Chondrocyte (in vitro differentiated cells): ENCODE measurements at regions not wholly inside any gene's neighbourhood (a gene's known extent, or its start where the extent isn't known, plus 50 kb on each side); places are given as distances from the start of the nearest gene placed in this dataset.
A peak's percentile ranks its signal among the peaks of the same experiment; 100 is the strongest.

Experiments
- DNase-seq: peaks from one replicate; pipeline ENCODE4 v3.0.0; 2021; ENCODE audit warnings: mixed read lengths, low spot score
- H3K27ac Mint-ChIP-seq: one replicate; pipeline ENCODE4 v1.8.0; 2021; ENCODE audit warnings: mild to moderate bottlenecking, moderate library complexity, mixed read lengths; ENCODE audit not compliant: unreplicated experiment
- H3K27me3 Mint-ChIP-seq: 2 replicates; pipeline ENCODE4 v1.8.0; 2021; ENCODE audit warnings: low read depth, mixed read lengths
- H3K36me3 Mint-ChIP-seq: 2 replicates; pipeline ENCODE4 v1.8.0; 2021; ENCODE audit warnings: low read depth, mixed read lengths
- H3K4me1 Mint-ChIP-seq: 2 replicates; pipeline ENCODE4 v1.8.0; 2021; ENCODE audit warnings: low read depth, mild to moderate bottlenecking, mixed read lengths
- H3K4me3 Mint-ChIP-seq: one replicate; pipeline ENCODE4 v1.8.0; 2021; ENCODE audit warnings: mild to moderate bottlenecking, moderate library complexity, mixed read lengths; ENCODE audit not compliant: unreplicated experiment
- H3K9me3 Mint-ChIP-seq: 2 replicates; pipeline ENCODE4 v1.8.0; 2021; ENCODE audit warnings: low read depth, mixed read lengths
- CTCF ChIP-seq: fragments of 200-600 bp; sonication (generic); IDR thresholded peaks from 2 replicates; pipeline ENCODE4 v1.5.0; 2021; ENCODE audit warnings: antibody characterized with exemption, mild to moderate bottlenecking, moderate library complexity

GRCh38 chr5:2511706-2512105, 239.8 kb downstream of the IRX2 start:
- peaks cover 17% of the 10 kb centered on the region for H3K9me3 Mint-ChIP-seq
- no peak overlapping the region for H3K27ac Mint-ChIP-seq
- no peaks in the 10 kb centered on the region for H3K27me3 Mint-ChIP-seq
- no peaks in the 10 kb centered on the region for H3K4me1 Mint-ChIP-seq
- TF ChIP-seq CTCF: no peak
- H3K4me3 Mint-ChIP-seq: no peak overlapping the region
- no peaks in the 10 kb centered on the region for H3K36me3 Mint-ChIP-seq
- no peak for DNase-seq

- Mint-ChIP-seq H3K4me1 (no peaks in the 10 kb centered on the region), H3K36me3 (no peaks in the 10 kb centered on the region), H3K27me3 (no peaks in the 10 kb centered on the region), H3K9me3 (peaks cover 17% of the 10 kb centered on the region), H3K27ac (no peak overlapping the region), H3K4me3 (no peak overlapping the region)
- DNase-seq: no peak
- no peak for TF ChIP-seq CTCF
Measured at GRCh38 chr5:2511126-2511525, 240.4 kb downstream of the IRX2 start.

- Mint-ChIP-seq H3K36me3 (no peaks in the 10 kb centered on the region), H3K27ac (no peak overlapping the region), H3K9me3 (peaks cover 22% of the 10 kb centered on the region)
Measured at GRCh38 chr5:2509527-2509926, 241.9 kb downstream of the IRX2 start.

GRCh38 chr5:2508514-2508913, 243.0 kb downstream of the IRX2 start:
- Mint-ChIP-seq H3K4me3 (no peak overlapping the region), H3K4me1 (no peaks in the 10 kb centered on the region), H3K36me3 (no peaks in the 10 kb centered on the region), H3K9me3 (peaks cover 22% of the 10 kb centered on the region), H3K27ac (no peak overlapping the region), H3K27me3 (no peaks in the 10 kb centered on the region)
- no peak for TF ChIP-seq CTCF
- DNase-seq: peak; percentile 74

More at GRCh38 chr5:2509527-2509926, 241.9 kb downstream of the IRX2 start:
- no peak overlapping the region for H3K4me3 Mint-ChIP-seq
- no peaks in the 10 kb centered on the region for H3K4me1 Mint-ChIP-seq
- peak; percentile 59 for DNase-seq
- TF ChIP-seq CTCF: no peak
- H3K27me3 Mint-ChIP-seq: no peaks in the 10 kb centered on the region

GRCh38 chr5:2507611-2508010, 243.9 kb downstream of the IRX2 start:
- H3K9me3 Mint-ChIP-seq: peaks cover 26% of the 10 kb centered on the region
- no peak for DNase-seq
- H3K36me3 Mint-ChIP-seq: no peaks in the 10 kb centered on the region
- H3K4me1 Mint-ChIP-seq: no peaks in the 10 kb centered on the region
- TF ChIP-seq CTCF: no peak
- H3K27ac Mint-ChIP-seq: no peak overlapping the region
- no peak overlapping the region for H3K4me3 Mint-ChIP-seq
- no peaks in the 10 kb centered on the region for H3K27me3 Mint-ChIP-seq
